Activated T-helper 17 cell treated with anti-CD3 and anti-CD28 coated beads, Interleukin-2, amount 50 U/mL, for 72 hours (primary cell): ENCODE measurements at regions not wholly inside any gene's neighbourhood (a gene's known extent, or its start where the extent isn't known, plus 50 kb on each side); places are given as distances from the start of the nearest gene placed in this dataset.
"Not testable (repeated sequence)": the region's sequence is repeated elsewhere in the genome, so short reads cannot be mapped to it uniquely, and the experiment has no call there.

Experiments
- ATAC-seq: fragments of 150-1000 bp; cut with Tn5 transposase; replicated peaks from 2 replicates; pipeline ENCODE4 v1.10.0; 2021; ENCODE audit warnings: mild to moderate bottlenecking, moderate library complexity
- H3K27ac Mint-ChIP-seq: one replicate; pipeline ENCODE4 v1.8.0; 2022; ENCODE audit warnings: mixed read lengths
- H3K27me3 Mint-ChIP-seq: one replicate; pipeline ENCODE4 v1.8.0; 2022; ENCODE audit warnings: mixed read lengths
- H3K36me3 Mint-ChIP-seq: one replicate; pipeline ENCODE4 v1.8.0; 2022; ENCODE audit warnings: low read depth, mild to moderate bottlenecking, mixed read lengths
- H3K4me1 Mint-ChIP-seq: one replicate; pipeline ENCODE4 v1.8.0; 2022; ENCODE audit warnings: mixed read lengths
- H3K4me3 Mint-ChIP-seq: one replicate; pipeline ENCODE4 v1.8.0; 2022; ENCODE audit warnings: mild to moderate bottlenecking, mixed read lengths
- H3K9me3 Mint-ChIP-seq: one replicate; pipeline ENCODE4 v1.8.0; 2022; ENCODE audit warnings: mixed read lengths

GRCh38 chr17:68684949-68685357 lies 83.8 kb upstream of the FAM20A start:
- no peak overlapping the region for H3K27ac Mint-ChIP-seq
- no peaks in the 10 kb centered on the region for H3K9me3 Mint-ChIP-seq
- no peaks in the 10 kb centered on the region for H3K4me1 Mint-ChIP-seq
- no peak for ATAC-seq
- H3K4me3 Mint-ChIP-seq = no peak overlapping the region
- peaks cover 22% of the 10 kb centered on the region for H3K27me3 Mint-ChIP-seq
- no peaks in the 10 kb centered on the region for H3K36me3 Mint-ChIP-seq

- no peak for ATAC-seq
- H3K9me3 Mint-ChIP-seq = no peaks in the 10 kb centered on the region
Measured at GRCh38 chr17:68682903-68683302, 81.7 kb upstream of the FAM20A start.

GRCh38 chr17:68679882-68680281 lies 78.7 kb upstream of the FAM20A start:
- H3K36me3 Mint-ChIP-seq = no peaks in the 10 kb centered on the region
- H3K4me3 Mint-ChIP-seq = no peak overlapping the region
- peaks cover 49% of the 10 kb centered on the region for H3K27me3 Mint-ChIP-seq
- no peak for ATAC-seq
- no peaks in the 10 kb centered on the region for H3K9me3 Mint-ChIP-seq
- H3K27ac Mint-ChIP-seq = no peak overlapping the region
- H3K4me1 Mint-ChIP-seq = no peaks in the 10 kb centered on the region

More at GRCh38 chr17:68682903-68683302, 81.7 kb upstream of the FAM20A start:
- Mint-ChIP-seq H3K27ac (no peak overlapping the region), H3K4me1 (no peaks in the 10 kb centered on the region), H3K36me3 (no peaks in the 10 kb centered on the region), H3K4me3 (no peak overlapping the region), H3K27me3 (peaks cover 32% of the 10 kb centered on the region)

- Mint-ChIP-seq H3K4me3 (no peak overlapping the region), H3K4me1 (no peaks in the 10 kb centered on the region), H3K36me3 (no peaks in the 10 kb centered on the region), H3K27me3 (peaks cover 45% of the 10 kb centered on the region), H3K9me3 (no peaks in the 10 kb centered on the region), H3K27ac (no peak overlapping the region)
- ATAC-seq = no peak
Measured at GRCh38 chr17:68676856-68677255, 75.7 kb upstream of the FAM20A start.

DNA sequence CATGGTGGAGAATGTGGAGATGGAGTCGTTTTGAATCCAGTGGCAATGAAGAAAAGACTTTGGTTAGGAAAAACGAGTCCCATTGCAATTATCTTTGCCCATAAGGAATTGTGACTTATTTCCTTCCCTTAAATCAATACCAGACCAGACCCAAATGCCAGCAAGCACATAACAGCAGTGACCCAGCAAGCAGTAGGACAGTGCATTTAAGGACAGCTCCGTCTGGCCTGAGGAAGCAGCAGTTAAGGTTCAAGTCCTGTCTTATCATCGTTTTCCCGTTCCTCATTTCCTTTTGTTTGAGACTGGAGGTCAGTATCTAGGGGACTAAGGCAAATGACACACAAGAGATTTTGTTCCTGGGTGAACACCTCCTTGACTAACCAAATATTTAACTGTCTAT lies 74.6 kb upstream of the FAM20A start:
- no peak overlapping the region for H3K27ac Mint-ChIP-seq
- H3K4me3 Mint-ChIP-seq = no peak overlapping the region
- no peaks in the 10 kb centered on the region for H3K9me3 Mint-ChIP-seq
- no peak for ATAC-seq
- H3K4me1 Mint-ChIP-seq = no peaks in the 10 kb centered on the region
- H3K36me3 Mint-ChIP-seq = no peaks in the 10 kb centered on the region
- H3K27me3 Mint-ChIP-seq = peaks cover 48% of the 10 kb centered on the region

GRCh38 chr17:68674029-68674925 lies 73.1 kb upstream of the FAM20A start:
- Mint-ChIP-seq H3K36me3 (no peaks in the 10 kb centered on the region), H3K4me3 (no peak overlapping the region), H3K9me3 (no peaks in the 10 kb centered on the region), H3K27ac (no peak overlapping the region), H3K27me3 (peaks cover 43% of the 10 kb centered on the region), H3K4me1 (no peaks in the 10 kb centered on the region)
- ATAC-seq = no peak

DNA sequence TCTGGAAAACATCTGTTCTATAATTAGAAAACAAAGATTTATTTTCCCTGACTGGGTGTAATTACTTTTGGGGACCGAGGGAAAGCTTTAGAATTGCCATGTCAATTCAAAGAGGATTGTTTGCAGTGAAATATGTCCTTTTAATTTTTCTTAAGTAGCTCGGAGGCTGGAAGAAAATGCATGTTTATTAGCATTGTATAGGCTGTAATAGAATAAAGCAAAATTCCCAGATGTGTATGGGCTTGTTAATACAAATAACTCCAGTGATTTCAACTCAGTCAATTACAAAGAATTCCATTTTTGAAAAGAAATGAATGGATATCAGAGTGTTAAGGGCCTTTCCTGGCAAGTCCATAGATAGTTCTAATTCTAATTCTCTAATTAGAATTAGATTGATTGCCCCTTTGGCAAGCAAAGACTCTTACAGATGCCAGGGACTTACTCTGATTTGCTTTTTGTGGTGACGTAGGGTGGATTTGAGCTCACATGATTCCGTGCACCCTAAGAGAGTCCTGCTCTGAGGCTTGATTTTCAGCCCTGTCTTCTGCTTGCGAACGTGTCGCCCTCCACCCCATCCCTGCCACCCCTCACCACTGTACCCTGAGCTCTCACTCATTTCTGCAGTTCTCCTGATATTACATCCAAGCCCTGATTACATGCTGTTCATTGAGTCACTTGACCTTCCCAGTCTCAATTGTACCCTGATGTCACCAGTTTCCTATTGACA lies 70.0 kb upstream of the FAM20A start:
- Mint-ChIP-seq H3K27ac (no peak overlapping the region), H3K27me3 (peaks cover 48% of the 10 kb centered on the region), H3K9me3 (no peaks in the 10 kb centered on the region), H3K4me1 (no peaks in the 10 kb centered on the region), H3K36me3 (no peaks in the 10 kb centered on the region), H3K4me3 (no peak overlapping the region)
- no peak for ATAC-seq

- not testable (repeated sequence) for H3K4me3 Mint-ChIP-seq, H3K27ac Mint-ChIP-seq, H3K36me3 Mint-ChIP-seq, H3K4me1 Mint-ChIP-seq, ATAC-seq, H3K9me3 Mint-ChIP-seq
- peaks cover 30% of the 10 kb centered on the region for H3K27me3 Mint-ChIP-seq
Measured at GRCh38 chr17:68666438-68666837, 65.3 kb upstream of the FAM20A start.

DNA sequence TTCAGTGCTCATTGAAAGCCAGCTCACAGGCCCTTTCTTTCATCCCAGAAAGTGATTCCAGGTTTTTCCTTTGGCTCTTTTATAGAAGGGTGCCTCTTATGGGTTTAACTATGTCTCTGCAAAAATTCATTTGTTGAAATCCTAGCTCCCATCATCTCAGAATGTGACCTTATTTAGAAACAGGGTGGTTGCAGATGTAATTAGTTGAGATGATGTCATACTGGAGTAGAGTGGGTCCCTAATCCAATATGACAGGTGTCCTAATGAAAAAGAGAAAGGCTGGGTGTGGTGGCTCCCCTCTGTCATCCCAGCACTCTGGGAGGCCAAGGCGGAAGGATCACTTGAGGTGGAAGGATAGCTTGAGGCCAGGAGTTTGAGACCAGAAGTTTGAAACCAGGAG lies 64.2 kb upstream of the FAM20A start:
- Mint-ChIP-seq H3K4me3 (no peak overlapping the region), H3K9me3 (no peaks in the 10 kb centered on the region), H3K27me3 (peaks cover 29% of the 10 kb centered on the region), H3K4me1 (no peaks in the 10 kb centered on the region), H3K27ac (no peak overlapping the region), H3K36me3 (no peaks in the 10 kb centered on the region)
- no peak for ATAC-seq

GRCh38 chr17:68662479-68662878 lies 61.3 kb upstream of the FAM20A start:
- H3K36me3 Mint-ChIP-seq = no peaks in the 10 kb centered on the region
- no peaks in the 10 kb centered on the region for H3K9me3 Mint-ChIP-seq
- H3K27ac Mint-ChIP-seq = no peak overlapping the region
- no peaks in the 10 kb centered on the region for H3K4me1 Mint-ChIP-seq
- ATAC-seq = no peak
- no peak overlapping the region for H3K4me3 Mint-ChIP-seq
- peaks cover 24% of the 10 kb centered on the region for H3K27me3 Mint-ChIP-seq

GRCh38 chr17:68662037-68662432 lies 60.9 kb upstream of the FAM20A start:
- Mint-ChIP-seq H3K36me3 (no peaks in the 10 kb centered on the region), H3K4me1 (no peaks in the 10 kb centered on the region), H3K27ac (no peak overlapping the region), H3K9me3 (no peaks in the 10 kb centered on the region), H3K27me3 (peaks cover 23% of the 10 kb centered on the region), H3K4me3 (no peak overlapping the region)
- no peak for ATAC-seq

DNA sequence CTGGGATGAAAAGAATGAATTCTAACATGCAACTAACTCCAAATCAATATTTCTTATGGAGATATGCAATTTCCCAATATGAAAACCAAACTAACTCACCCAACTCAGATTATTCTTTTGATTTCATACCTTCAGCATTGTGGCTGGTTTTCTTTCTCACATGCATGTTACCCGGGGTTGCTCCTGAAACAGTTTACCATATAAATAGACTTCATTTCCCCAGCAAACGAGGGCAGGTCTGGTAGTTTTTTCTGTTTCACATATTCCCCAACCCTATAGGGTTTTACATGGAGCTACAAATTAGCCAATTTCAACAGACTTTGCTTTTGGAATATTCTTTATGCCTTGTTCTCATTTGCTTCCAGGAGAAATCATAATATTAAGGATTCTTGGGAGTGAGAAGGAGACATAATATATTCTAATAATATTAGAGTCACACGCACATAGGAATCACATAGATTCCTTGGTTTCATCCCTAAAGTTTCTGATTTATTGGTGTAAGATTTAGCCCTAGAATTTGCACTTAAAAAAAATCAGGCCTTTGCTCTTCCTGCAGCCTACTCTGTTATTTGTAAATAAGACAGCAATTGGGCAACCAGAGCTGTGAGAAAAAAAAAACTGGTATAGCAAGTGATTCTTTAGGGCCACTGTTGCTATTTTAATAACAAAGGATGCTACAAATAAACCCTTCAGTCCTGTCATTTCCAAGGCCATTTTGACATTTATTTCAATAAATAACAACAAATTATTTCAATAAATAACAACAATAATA lies 60.3 kb upstream of the FAM20A start:
- peaks cover 21% of the 10 kb centered on the region for H3K27me3 Mint-ChIP-seq
- no peak overlapping the region for H3K27ac Mint-ChIP-seq
- no peaks in the 10 kb centered on the region for H3K9me3 Mint-ChIP-seq
- no peaks in the 10 kb centered on the region for H3K4me1 Mint-ChIP-seq
- H3K4me3 Mint-ChIP-seq = no peak overlapping the region
- H3K36me3 Mint-ChIP-seq = no peaks in the 10 kb centered on the region
- ATAC-seq = no peak

GRCh38 chr17:68660302-68660701 lies 59.1 kb upstream of the FAM20A start:
- Mint-ChIP-seq H3K27ac (no peak overlapping the region), H3K4me1 (no peaks in the 10 kb centered on the region), H3K4me3 (no peak overlapping the region), H3K36me3 (no peaks in the 10 kb centered on the region), H3K9me3 (no peaks in the 10 kb centered on the region), H3K27me3 (peaks cover 18% of the 10 kb centered on the region)
- ATAC-seq = no peak

GRCh38 chr17:68658999-68659780 lies 58.0 kb upstream of the FAM20A start:
- Mint-ChIP-seq H3K36me3 (no peaks in the 10 kb centered on the region), H3K4me1 (no peaks in the 10 kb centered on the region), H3K4me3 (no peak overlapping the region), H3K27me3 (peaks cover 18% of the 10 kb centered on the region), H3K27ac (no peak overlapping the region), H3K9me3 (no peaks in the 10 kb centered on the region)
- ATAC-seq = no peak
